GM19025 (cell line): ENCODE measurements at regions not wholly inside any gene's neighbourhood (a gene's known extent, or its start where the extent isn't known, plus 50 kb on each side); places are given as distances from the start of the nearest gene placed in this dataset.
"Not testable (repeated sequence)": the region's sequence is repeated elsewhere in the genome, so short reads cannot be mapped to it uniquely, and the experiment has no call there.

ENCODE experiments used
- ATAC-seq: cut with Tn5 transposase; IDR thresholded peaks from one replicate; pipeline ENCODE4 v1.9.1; 2021; ENCODE audit warnings: mild to moderate bottlenecking, low read depth, moderate library complexity; ENCODE audit not compliant: unreplicated experiment

- no peak for ATAC-seq
Measured at GRCh38 chrX:42832764-42833549, 55.0 kb upstream of the PPP1R2C start.

GRCh38 chrX:42833550-42833940 lies 55.6 kb upstream of the PPP1R2C start:
- ATAC-seq = not testable (repeated sequence)

GRCh38 chrX:42837101-42837726 lies 59.3 kb upstream of the PPP1R2C start:
- no peak for ATAC-seq

- no peak for ATAC-seq
Measured at GRCh38 chrX:42837747-42838146, 59.8 kb upstream of the PPP1R2C start.

DNA sequence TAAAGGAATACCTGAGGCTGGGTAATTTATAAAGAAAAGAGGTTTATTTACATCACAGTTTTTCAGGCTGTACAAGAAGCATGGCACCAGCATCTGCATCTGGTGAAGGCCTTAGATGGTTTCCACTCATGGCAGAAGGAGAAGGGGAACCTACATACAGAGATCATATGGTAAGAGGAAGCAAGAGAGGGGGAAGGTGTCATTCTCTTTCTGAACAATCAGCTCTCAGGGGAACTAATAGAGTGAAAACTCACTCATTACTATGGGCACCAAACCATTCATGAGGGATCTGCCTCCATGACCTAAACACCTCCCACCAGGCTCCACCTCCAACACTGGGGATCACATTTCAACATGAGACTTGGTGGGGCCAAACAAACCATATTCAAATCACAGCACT lies 61.7 kb upstream of the PPP1R2C start:
- no peak for ATAC-seq

DNA sequence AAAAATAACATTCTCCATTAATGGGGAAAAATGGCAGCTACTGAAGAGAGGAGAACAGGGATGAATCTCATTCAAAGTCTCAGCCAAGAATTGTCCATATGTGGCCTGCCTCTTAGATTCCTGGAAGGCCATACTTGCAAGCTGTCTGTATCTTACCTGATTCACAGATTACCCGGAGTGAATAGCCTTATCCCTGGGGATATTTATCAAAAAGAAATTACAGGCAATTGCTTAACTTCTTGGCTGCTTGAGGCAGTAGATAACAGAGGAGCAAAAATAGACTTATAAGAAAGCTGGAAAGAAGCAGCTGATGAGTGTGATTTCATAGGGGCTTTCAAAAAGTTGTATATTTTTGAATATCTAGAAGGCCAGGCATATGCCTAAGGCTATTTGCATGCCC lies 68.8 kb upstream of the PPP1R2C start:
- no peak for ATAC-seq

- no peak for ATAC-seq
Measured at GRCh38 chrX:42855259-42855658, 77.3 kb upstream of the PPP1R2C start.

GRCh38 chrX:42857766-42858165 lies 79.8 kb upstream of the PPP1R2C start:
- no peak for ATAC-seq

GRCh38 chrX:42869011-42869410 lies 91.0 kb upstream of the PPP1R2C start:
- no peak for ATAC-seq

GRCh38 chrX:42869659-42870476 lies 91.9 kb upstream of the PPP1R2C start:
- peak; percentile 89 for ATAC-seq

GRCh38 chrX:42886519-42886918 lies 108.6 kb upstream of the PPP1R2C start:
- ATAC-seq = no peak

- no peak for ATAC-seq
Measured at GRCh38 chrX:42900947-42901346, 123.0 kb upstream of the PPP1R2C start.

DNA sequence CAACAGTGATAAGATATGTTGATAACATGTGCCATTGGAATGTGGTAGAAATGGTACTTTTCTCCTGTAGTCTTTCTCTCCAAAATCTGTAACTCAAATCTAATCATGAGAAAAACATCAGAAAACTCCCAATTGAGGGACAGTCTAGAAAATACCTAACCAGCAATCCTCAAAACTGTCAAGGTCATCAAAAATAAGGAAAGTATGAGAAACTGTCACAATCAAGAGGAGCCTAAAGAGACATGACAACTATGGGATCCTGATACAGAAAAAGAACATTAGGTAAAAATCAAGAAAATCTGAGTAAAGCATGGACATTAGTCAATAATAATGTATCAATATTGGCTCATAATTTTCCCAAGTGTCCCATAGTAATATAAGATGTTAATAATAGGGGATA lies 124.5 kb upstream of the PPP1R2C start:
- ATAC-seq = no peak

DNA sequence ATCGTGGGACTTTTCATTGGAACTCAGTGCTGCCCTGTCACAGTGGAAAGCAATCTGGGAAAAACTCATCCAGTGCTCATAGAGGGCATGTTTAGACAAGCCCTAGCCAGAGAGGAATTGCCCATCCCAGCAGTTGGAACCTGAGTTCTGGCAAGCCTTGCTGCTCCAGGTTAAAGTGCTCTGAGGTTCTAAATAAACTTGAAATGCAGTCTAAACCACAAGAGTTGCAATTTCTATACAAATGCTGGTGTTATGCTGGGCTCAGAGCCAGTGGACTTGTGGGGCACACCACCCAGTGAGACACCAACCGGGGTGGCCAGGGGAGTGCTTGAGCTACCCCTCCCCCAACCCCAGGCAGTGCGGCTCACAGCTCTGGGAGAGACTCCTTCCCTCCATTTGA lies 142.8 kb upstream of the PPP1R2C start:
- no peak for ATAC-seq

DNA sequence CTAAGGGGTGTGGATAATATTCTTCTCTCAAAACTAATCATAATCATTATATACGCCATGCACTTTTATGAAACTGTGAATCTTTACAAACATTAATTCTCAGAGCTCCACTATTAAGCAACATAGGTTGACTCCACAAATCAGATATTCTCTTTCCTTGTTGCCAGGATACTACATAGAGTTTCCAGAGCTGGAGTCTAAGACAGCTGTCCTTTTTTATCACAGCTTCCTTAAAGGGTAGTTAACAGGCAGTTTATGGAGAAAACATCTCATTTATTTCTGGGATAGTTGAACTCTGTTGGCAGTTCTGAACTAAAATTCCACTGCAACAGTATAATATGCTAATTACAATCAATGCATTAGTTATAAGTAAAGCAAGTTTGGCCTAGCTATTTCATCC lies 152.1 kb upstream of the PPP1R2C start:
- ATAC-seq = no peak

GRCh38 chrX:42930951-42931350 lies 153.0 kb upstream of the PPP1R2C start:
- no peak for ATAC-seq

DNA sequence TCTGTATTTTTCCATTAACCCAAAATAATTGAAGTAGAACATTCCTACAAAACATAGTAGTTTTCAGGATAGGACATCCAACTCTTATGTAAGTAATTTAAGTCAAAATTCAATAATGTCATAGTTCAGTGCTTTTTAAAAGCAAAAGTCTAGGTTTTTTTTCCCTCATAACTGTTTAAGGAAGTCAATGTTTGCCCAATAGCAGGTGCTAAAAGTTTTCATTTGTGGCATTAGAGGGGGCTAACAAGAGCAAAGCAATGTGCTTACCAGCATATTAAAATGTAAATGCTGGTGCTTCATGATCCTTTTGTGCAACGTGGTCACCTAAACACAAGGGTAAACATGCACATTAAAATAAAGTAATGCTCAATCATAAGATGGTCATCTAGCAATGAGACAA lies 155.2 kb upstream of the PPP1R2C start:
- ATAC-seq = no peak

DNA sequence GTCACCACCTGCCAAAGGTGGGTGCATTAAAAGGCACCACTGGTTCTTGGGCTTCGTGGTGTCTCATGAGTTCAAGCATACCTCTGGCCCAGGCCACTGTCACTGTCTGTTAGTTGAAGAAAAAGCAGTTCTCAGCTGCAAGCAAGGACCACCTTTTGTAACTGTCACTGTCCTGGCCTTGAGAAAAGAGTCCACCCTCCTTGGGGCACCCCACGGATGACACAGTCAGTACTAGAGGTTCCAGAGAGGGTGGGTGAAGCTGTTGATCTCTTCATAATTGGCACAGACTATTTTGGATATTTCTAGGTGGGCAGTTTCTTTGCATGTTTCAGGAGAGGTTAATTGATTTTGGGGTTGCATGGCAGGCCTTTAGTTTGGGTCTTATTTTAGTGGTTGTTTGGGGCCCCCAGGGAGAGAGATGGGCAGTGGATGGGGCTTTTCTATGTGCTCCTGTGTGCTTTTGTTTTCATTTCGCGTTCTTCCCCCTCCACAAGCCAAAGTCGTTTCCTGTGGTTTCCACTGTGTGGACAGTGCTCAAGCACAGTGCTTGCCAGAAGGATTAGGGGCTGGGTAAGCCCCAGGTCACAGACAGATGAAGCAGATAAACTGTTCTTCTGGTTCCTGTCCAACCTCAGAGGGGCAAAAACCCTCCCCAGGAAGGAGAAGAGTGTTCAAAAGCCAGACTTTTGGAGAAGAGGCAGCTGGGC lies 156.2 kb upstream of the PPP1R2C start:
- ATAC-seq = peak; percentile 93

DNA sequence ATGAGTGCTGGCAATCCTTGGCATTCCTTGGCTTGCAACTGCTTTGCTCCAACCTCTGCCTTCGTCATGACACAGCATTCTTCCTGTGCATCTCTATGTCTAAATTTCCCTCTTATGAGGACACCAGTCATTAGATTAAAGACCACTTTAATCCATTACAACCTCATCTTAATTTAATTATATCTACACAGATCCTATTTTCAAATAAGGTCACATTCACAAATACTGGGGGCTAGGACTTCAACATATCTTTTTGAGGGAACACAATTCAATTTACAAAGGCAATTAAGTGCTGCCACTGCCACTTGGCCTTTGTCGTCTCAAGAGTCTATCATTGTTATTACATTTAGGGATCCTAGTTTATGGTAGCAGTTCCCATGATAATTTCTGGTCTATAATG lies 163.7 kb upstream of the PPP1R2C start:
- ATAC-seq = no peak

DNA sequence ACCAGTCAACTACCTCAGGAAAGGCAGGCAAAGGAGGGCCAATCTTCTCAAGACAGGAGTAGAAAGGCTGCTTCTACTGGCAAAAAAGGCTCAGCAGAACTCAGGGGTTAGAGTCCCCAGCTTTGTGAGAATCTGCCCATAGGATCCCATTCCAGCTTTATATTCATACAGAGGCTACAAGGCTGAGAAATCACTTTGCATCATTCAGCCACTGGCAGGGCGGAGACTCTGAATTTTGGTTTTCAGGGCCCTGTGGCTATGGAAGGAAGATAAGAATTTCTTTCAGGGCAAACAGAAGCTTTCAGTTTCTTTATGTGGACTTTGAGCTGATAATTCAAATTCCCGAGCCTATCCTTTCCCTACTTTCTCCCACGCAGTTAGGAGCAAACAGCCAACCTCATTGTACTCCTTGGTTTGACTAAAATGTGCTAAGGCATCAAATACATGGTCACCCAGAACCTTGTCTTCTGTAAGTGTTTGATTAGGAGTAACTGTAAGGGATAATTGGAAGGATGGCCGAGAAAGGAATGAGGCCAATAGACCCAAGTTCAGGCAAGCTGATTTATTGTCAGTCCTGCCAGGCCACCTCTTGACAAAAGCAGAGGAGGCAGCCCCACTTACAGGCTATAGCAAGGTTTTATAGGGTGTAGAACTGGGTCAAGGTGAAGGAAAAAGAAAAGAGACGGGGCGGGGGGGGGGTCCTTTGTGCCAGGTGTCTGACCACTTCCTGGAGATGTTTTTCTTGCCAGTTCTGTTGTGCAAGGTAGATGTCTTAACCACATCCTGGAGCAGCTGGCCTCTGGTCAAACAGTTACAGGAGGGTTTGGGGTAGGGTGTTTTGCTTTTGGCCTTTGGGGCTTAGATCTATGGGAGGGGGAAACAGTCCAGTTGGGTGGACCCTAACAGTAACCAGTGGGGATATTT lies 165.3 kb upstream of the PPP1R2C start:
- peak; percentile 60 for ATAC-seq
